GM18870 (cell line): ENCODE measurements at regions not wholly inside any gene's neighbourhood (a gene's known extent, or its start where the extent isn't known, plus 50 kb on each side); places are given as distances from the start of the nearest gene placed in this dataset.
"Not testable (repeated sequence)": the region's sequence is repeated elsewhere in the genome, so short reads cannot be mapped to it uniquely, and the experiment has no call there.

Experiments
- ATAC-seq: cut with Tn5 transposase; IDR thresholded peaks from one replicate; pipeline ENCODE4 v1.9.1; 2021; ENCODE audit warnings: moderate library complexity; ENCODE audit not compliant: unreplicated experiment

GRCh38 chr5:42868417-42868816 is 56.7 kb upstream of the SELENOP start:
- ATAC-seq: not testable (repeated sequence)

- ATAC-seq: not testable (repeated sequence)
Observed at GRCh38 chr5:42864749-42865148, 53.1 kb upstream of the SELENOP start.
